Activated T-cell treated with anti-CD3 and anti-CD28 coated beads, Interleukin-2, amount 50 U/mL, for 48 hours (primary cell): ENCODE measurements at regions not wholly inside any gene's neighbourhood (a gene's known extent, or its start where the extent isn't known, plus 50 kb on each side); places are given as distances from the start of the nearest gene placed in this dataset.

Experiments
- DNase-seq, 2 experiments: peaks; one replicate each; pipeline ENCODE4 v3.0.0-alpha.2; 2020

GRCh38 chr5:30932273-30933017, 261.0 kb upstream of the CDH6 start:
- no peak for DNase-seq

- no peak for DNase-seq
These were observed 262.8 kb upstream of the CDH6 start for GRCh38 chr5:30930736-30931135.

DNA sequence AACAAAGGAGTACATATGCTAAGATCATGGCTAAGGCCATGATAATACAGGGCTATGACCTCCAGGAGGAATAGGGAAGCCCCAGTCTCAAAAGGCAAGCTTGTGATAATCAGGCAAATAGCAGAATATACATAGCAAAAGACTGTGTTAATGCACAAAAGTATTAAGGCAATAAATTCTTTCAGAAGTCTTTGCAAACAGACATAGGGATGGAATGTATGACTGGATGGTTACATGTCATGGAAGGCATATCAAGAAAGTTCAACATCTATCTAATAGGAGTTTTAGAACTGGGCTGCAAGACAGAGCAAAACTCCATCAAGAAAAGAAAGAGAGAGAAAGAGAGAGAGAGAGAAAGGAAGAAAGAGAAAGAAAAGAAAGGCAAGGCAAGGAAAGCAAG, 264.5 kb upstream of the CDH6 start:
- no peak for DNase-seq

GRCh38 chr5:30926218-30926617, 267.3 kb upstream of the CDH6 start:
- no peak for DNase-seq

- DNase-seq: no peak
These were observed 272.1 kb upstream of the CDH6 start for GRCh38 chr5:30921388-30921787.

GRCh38 chr5:30918171-30918570, 275.3 kb upstream of the CDH6 start:
- no peak for DNase-seq

- DNase-seq: no peak
These were observed 285.1 kb upstream of the CDH6 start for GRCh38 chr5:30908356-30908755.

DNA sequence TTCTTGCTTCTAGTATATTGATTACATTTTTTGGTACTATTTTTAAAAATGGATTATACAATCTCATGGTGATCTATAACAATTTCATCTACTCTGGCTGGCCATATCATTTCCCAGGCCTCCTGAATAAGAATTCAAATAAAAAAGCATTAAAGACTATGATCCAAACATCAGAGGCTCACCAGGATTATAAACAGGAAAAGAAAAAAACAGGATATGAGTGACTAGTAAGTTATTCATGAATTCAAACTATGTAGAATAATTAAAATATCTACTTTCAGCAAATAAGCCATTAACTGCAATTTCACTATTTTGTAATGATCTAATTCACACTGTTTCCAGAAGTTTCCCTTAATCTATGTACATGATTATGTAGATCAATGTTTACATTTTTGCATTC, 293.1 kb upstream of the CDH6 start:
- no peak for DNase-seq

DNA sequence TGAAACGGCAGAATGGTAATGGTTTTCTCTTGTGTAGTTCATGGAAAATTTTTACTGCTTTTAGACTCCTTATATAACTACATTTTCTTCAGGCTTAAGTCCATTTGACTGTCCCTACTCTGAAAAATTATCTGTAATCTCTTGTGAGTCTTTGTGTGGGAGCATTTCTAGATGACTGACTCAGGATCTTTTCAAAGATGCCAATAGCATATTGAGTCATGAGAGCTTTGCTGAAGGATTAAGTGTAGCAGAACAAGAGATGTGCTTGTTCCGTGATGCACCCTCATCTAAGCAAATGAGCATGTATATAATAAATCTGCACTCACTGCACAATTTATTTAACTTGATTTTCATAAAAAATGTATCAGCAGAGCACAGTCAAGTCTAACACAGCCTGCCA, 298.7 kb upstream of the CDH6 start:
- DNase-seq: no peak

DNA sequence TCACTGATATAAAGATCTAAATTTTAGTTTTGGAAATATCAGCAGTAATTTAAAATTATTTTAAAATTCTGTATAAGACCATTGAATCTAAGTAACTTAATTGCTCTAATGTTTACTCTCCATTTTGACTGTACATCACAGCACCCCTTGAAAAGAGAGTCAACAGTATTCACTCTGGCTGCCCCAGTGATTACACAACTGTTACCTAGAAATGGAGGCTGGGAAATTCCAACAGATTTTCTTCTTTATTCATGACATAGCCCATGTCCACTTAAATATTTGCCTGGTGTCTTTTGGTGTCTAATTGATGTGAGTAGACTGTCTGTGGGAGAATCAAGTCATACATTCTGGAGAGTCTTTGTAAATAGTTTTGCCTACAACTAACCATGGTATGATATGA, 301.8 kb upstream of the CDH6 start:
- no peak for DNase-seq

- no peak for DNase-seq
These were observed 303.1 kb upstream of the CDH6 start for GRCh38 chr5:30890377-30890776.

DNA sequence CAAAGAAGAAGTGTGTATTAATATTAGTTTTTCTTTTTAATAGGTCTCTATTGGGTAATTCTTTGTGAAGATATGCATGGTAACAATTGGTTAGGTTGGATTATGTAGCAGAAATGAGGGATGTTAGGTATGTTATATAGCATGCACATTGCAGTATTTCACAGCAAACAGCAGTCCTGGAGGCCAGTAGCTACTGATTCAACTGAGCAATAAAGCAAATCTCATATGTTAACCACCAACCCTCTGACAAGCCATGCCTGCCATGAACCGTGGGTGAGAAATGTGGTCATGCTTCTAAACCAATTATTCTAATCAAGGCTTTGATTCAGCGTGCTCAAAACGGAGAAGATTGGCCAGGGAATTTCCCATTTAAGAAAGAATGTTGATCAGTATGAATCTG, 313.0 kb upstream of the CDH6 start:
- no peak for DNase-seq

DNA sequence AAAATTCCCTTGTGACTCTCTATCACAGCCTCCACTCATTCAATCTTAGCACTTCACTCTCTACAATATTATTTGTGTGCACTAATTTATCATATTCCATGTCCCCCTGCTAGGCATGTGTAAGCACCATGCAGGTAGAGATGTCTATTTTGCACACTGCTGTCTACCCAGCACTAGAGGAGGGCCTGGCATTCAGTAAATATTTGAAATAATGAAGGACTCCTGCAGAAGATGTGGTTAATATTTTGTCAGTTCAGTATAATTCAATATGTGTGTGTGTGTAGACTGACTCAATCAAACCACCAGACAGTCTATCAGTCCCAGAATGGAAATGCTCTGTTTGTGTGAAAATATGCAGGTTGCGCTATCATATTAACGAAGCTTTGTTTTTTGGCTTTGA, 313.6 kb upstream of the CDH6 start:
- DNase-seq: no peak

DNA sequence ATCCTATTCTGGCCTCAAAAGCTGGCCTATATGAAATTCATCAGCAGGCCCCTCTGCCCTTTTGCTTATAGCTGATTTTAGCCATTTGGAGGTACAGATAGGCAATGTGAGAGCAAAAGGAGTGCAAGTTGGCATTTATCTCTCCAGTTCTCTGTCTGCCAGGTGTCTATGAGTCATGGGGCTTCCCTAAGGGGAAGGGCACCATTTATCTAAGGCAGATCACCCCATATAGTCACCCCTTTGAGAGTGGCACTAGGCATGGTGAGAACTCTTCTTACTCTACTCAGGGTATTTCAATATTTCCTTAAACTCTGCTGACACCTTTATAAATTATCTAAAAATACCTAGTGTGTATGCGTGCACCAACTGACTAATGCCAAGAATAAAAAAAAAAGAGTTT, 314.7 kb upstream of the CDH6 start:
- DNase-seq: no peak

DNA sequence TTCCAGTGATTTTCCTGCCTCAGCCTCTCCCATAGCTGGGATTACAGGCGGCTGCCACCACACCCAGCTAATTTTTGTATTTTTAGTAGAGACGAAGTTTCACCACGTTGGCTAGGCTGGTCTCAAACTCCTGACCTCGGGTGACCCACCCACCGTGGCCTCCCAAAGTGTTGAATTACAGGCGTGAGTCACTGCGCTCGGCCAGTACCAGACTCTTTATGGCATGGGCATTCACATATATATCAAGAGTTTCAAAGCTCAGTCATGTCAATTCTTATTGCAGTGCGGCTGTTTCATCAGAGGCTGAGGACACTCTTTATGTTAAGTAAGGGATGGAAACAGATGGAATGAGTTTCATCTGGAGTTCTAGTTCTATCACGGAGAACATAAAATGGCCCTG, 315.2 kb upstream of the CDH6 start:
- no peak for DNase-seq

DNA sequence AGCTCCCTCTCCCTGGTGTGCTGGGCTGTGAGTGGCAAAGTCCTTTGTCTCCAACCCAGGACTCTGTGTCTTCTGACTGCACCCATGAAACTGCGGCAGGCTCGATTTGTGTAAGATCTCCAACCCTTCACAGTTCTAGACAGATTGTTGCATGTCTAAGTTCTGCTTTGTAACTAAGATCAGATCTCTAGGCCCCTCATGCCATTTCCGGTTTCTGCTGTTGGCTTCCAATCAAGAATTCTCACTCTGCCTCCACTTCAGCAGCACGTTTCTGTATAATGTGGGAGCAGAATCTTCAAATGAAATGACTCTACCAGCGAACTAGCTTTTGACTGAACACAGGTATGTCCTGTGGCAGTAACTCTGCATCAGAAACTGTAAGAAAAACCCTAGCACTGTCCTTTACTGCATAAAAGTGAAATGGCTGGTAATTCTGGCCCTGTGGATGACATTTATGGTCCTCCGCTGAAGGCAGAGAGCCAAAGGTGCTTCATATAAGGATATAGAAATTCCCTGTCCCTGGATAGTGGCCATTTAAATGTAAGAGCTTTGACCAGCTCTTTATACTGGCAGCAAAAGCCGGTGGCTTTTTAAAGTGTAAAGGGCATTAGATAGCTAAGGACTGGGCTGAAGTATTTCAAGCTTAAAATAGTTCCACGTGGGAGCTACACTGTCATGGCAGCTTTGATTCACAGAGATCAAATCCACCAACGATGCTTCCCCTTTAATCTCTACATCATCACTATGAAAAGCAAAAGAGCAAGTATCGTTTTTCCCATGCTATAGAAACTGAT, 319.0 kb upstream of the CDH6 start:
- DNase-seq: no peak

DNA sequence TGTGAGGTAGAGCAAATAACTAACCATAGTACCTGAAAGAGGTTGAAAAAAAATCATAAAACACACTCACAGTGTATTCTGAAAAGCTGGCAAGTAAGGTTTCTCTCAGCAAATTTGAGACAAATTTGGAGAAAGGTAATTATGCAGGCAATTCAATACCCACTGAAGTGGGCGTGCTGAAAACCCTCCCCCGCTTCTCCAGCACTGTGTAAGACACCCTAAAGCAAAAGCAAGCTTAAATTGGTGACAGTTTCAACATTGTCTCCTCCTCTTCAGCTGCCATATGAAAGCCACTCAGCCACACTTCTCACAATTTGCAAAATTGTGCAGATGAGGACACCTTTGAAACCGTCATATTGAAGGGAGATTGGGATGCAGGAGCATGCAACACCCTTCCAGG, 322.3 kb upstream of the CDH6 start:
- no peak for DNase-seq

- no peak for DNase-seq
These were observed 325.8 kb upstream of the CDH6 start for GRCh38 chr5:30867711-30868110.

- DNase-seq: no peak
These were observed 327.3 kb upstream of the CDH6 start for GRCh38 chr5:30866142-30866541.

DNA sequence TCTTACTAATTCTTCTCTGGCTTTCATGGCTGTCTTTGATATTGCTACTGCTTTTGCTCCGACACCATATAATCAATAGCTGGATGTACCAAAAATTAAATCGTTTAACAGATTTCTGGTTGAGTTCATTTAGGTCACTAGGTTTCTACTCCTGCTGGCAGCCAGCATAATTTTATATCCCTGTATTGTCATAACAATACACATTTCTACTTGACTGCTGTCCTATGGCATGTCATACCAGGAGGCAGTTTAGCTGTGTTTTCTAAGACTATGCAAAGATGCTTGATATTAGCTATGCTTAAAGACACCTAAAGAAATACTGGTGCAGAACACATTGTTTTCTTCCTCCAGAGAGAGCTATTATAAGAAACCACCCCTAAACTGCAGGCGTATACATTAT, 337.2 kb upstream of the CDH6 start:
- no peak for DNase-seq

DNA sequence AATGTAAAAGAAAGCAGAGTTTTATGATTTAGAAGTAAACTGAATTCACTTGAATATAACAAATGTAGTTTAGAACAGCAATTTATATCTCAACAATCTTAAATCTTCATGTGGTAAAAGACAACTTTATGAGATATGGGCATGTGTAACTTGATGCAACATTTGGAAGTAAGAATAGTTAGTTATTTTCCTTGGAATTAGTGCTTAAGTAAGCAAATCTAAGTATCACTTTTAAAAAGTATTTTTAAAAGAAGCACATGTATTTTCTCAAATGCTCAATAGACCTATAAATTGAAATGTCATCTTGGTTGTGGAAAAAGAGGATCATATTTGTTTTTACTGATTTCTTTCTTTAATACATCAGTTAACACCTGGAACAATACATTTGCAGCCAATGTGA, 340.3 kb upstream of the CDH6 start:
- no peak for DNase-seq

DNA sequence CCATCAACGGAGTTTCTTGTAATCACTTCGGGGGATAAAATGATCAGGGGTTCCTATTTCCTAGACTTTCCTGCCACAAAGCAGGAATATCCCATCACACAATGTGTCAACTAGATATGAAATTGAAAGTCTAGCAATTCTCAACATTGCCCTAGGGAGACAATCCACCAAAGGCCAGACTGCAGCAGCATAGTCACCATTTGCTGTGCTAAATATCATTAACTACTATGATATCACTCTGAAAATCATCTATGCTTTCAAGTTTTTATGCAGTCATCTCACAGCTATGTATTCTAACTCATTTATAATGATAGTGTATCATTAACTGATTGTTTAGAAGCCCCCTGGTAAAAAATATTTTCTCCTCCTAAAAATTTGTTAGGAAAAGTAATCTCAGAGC, 342.6 kb upstream of the CDH6 start:
- DNase-seq: no peak

- no peak for DNase-seq
These were observed 343.4 kb upstream of the CDH6 start for GRCh38 chr5:30849931-30850710.

DNA sequence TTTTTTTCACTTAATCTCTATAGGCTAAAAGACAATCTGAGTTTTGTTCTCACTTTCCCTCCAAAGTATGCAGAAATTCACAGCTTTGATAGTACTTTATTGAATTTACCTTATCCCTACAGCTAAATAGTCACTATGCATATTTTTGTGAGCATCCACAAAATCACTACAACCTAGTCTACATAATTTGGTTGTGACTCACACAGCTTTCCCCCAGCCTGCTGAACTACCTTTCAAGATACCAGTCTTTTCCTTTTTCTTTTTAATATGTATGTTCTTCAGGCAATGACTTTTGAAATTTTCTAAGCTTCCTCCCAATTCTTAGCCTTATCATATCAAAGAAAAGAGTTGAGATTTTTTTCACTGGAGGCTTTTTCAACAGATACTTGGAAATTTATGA, 347.3 kb upstream of the CDH6 start:
- no peak for DNase-seq
